ENCODE measurements at regions not wholly inside any gene's neighbourhood (a gene's known extent, or its start where the extent isn't known, plus 50 kb on each side); places are given as distances from the start of the nearest gene placed in this dataset.

GRCh38 chr13:80040196-80040980 is 300.5 kb downstream of the SPRY2 start:
- H3K56ac ChIP-seq (ENCODE audit: insufficient read length, low read depth, low read length) = no peak overlapping the region
- no peaks in the 10 kb centered on the region for H3K79me2 ChIP-seq (ENCODE audit: insufficient read depth, low read length)
- no peak overlapping the region for H2BK5ac ChIP-seq (ENCODE audit: insufficient read length, low read length)
- no peak overlapping the region for H4K91ac ChIP-seq (ENCODE audit: insufficient read length, low read depth, low read length)
- Mint-ChIP-seq H3K4me1 (peaks cover 0 to 5% of the 10 kb centered on the region in 2 experiments; a peak in 1 of 4 replicates), H3K27ac (no peak overlapping the region), H3K36me3 (ENCODE audit: insufficient read depth in 1 of 3, low read depth in 3 of 3) (no peaks in the 10 kb centered on the region), H3K27me3 (ENCODE audit: low read depth) (no peaks in the 10 kb centered on the region), H3K9me3 (no peaks in the 10 kb centered on the region; a peak in 2 of 5 replicates), H3K4me3 (no peak overlapping the region)
- H3T11ph ChIP-seq (ENCODE audit: low read length) = no peak overlapping the region
- TF ChIP-seq CTCF (conservative IDR thresholded peaks at IDR 0.05) = no peak
- no peak overlapping the region for H2BK12ac ChIP-seq (ENCODE audit: insufficient read length, low read depth, low read length)
- no peaks in the 10 kb centered on the region for H3K27me3 ChIP-seq (ENCODE audit: insufficient read depth, low read length)
- H3K23ac ChIP-seq (ENCODE audit: insufficient read length, low read depth, low read length) = no peak overlapping the region
- H3K14ac ChIP-seq (ENCODE audit: insufficient read depth, low read length) = no peak overlapping the region
- no peak overlapping the region for H4K5ac ChIP-seq (ENCODE audit: insufficient read length, low read depth, low read length)
- no peaks in the 10 kb centered on the region for H3K9me3 ChIP-seq (ENCODE audit: control insufficient read depth, low read depth, low read length)
- no peak overlapping the region for H3K9ac ChIP-seq (ENCODE audit: extremely low read depth, insufficient read length, low read length)
- no peak overlapping the region for H3K4me2 ChIP-seq (ENCODE audit: insufficient read depth, insufficient read length, low read length)
- H2BK120ac ChIP-seq (ENCODE audit: low read depth, low read length, poor library complexity, severe bottlenecking) = no peak overlapping the region
- no peaks in the 10 kb centered on the region for H3K79me1 ChIP-seq (ENCODE audit: insufficient read depth, low read depth, low read length, poor library complexity, severe bottlenecking)
- H2AFZ ChIP-seq (ENCODE audit: low read length) = no peak overlapping the region
- no peak overlapping the region for H2AK5ac ChIP-seq (ENCODE audit: insufficient read length, low read length)
- DNase-seq = no peak
- no peak overlapping the region for H2BK15ac ChIP-seq (ENCODE audit: low read depth, low read length)
- no peak overlapping the region for H3K18ac ChIP-seq (ENCODE audit: insufficient read length, low read depth, low read length)
- no peaks in the 10 kb centered on the region for H3K4me1 ChIP-seq (ENCODE audit: insufficient read depth, low read length)
- no peaks in the 10 kb centered on the region for H3K23me2 ChIP-seq (ENCODE audit: insufficient read length, low read depth, low read length, poor library complexity, severe bottlenecking)
- H2BK20ac ChIP-seq (ENCODE audit: low read depth, low read length, poor library complexity, severe bottlenecking) = no peak overlapping the region
- no peak overlapping the region for H3K4ac ChIP-seq (ENCODE audit: low read depth, low read length)
- no peak overlapping the region for H3K27ac ChIP-seq (ENCODE audit: insufficient read length, low read depth, low read length)
- no peak overlapping the region for H4K8ac ChIP-seq (replicated peaks; ENCODE audit: insufficient read length, low read depth, low read length)
- H4K20me1 ChIP-seq (ENCODE audit: control insufficient read depth, insufficient read depth, insufficient read length) = no peaks in the 10 kb centered on the region
- WGBS (ENCODE audit: extremely low coverage, insufficient read length, low lambda C conversion rate) = no CpG with 5 or more reads among the region's 4 CpGs
